ENCODE measurements at regions not wholly inside any gene's neighbourhood (a gene's known extent, or its start where the extent isn't known, plus 50 kb on each side); places are given as distances from the start of the nearest gene placed in this dataset.

- no peak for DNase-seq (ENCODE audit: low read depth in 1 of 2, low spot score in 1 of 2)
- Histone ChIP-seq H3K4me1 (ENCODE audit: low read depth) (no peaks in the 10 kb centered on the region), H3K27ac (no peak overlapping the region), H3K27me3 (no peaks in the 10 kb centered on the region), H3K36me3 (no peaks in the 10 kb centered on the region), H3K4me3 (no peak overlapping the region), H3K9me3 (ENCODE audit: low read depth) (no peaks in the 10 kb centered on the region)
- no peak for TF ChIP-seq CTCF (IDR thresholded peaks at IDR 0.05; ENCODE audit: low read depth, low read length)
Measured at GRCh38 chr15:59830098-59830497, 141.0 kb upstream of the BNIP2 start.

GRCh38 chr15:59828861-59829260, 139.7 kb upstream of the BNIP2 start:
- TF ChIP-seq CTCF (IDR thresholded peaks at IDR 0.05; ENCODE audit: low read depth, low read length), result no peak
- H3K36me3 ChIP-seq, result no peaks in the 10 kb centered on the region
- H3K27ac ChIP-seq, result no peak overlapping the region
- H3K4me1 ChIP-seq (ENCODE audit: low read depth), result no peaks in the 10 kb centered on the region
- H3K9me3 ChIP-seq (ENCODE audit: low read depth), result no peaks in the 10 kb centered on the region
- no peak overlapping the region for H3K4me3 ChIP-seq
- DNase-seq (ENCODE audit: low read depth in 1 of 2, low spot score in 1 of 2), result no peak
- no peaks in the 10 kb centered on the region for H3K27me3 ChIP-seq

- DNase-seq (ENCODE audit: low read depth in 1 of 2, low spot score in 1 of 2), result no peak
- Histone ChIP-seq H3K27me3 (no peaks in the 10 kb centered on the region), H3K27ac (no peak overlapping the region), H3K36me3 (no peaks in the 10 kb centered on the region), H3K4me3 (no peak overlapping the region), H3K9me3 (ENCODE audit: low read depth) (no peaks in the 10 kb centered on the region), H3K4me1 (ENCODE audit: low read depth) (no peaks in the 10 kb centered on the region)
- no peak for TF ChIP-seq CTCF (IDR thresholded peaks at IDR 0.05; ENCODE audit: low read depth, low read length)
Measured at GRCh38 chr15:59828263-59828662, 139.1 kb upstream of the BNIP2 start.

GRCh38 chr15:59825901-59826300, 136.8 kb upstream of the BNIP2 start:
- Histone ChIP-seq H3K27ac (no peak overlapping the region), H3K9me3 (ENCODE audit: low read depth) (no peaks in the 10 kb centered on the region), H3K27me3 (no peaks in the 10 kb centered on the region), H3K4me3 (no peak overlapping the region), H3K4me1 (ENCODE audit: low read depth) (no peaks in the 10 kb centered on the region), H3K36me3 (no peaks in the 10 kb centered on the region)
- DNase-seq (ENCODE audit: low read depth in 1 of 2, low spot score in 1 of 2), result no peak
- no peak for TF ChIP-seq CTCF (IDR thresholded peaks at IDR 0.05; ENCODE audit: low read depth, low read length)

- no peaks in the 10 kb centered on the region for H3K36me3 ChIP-seq
- peaks cover 19% of the 10 kb centered on the region for H3K27me3 ChIP-seq
- no peak overlapping the region for H3K27ac ChIP-seq
- no peaks in the 10 kb centered on the region for H3K9me3 ChIP-seq (ENCODE audit: low read depth)
- H3K4me3 ChIP-seq, result no peak overlapping the region
- no peaks in the 10 kb centered on the region for H3K4me1 ChIP-seq (ENCODE audit: low read depth)
- no peak for DNase-seq (ENCODE audit: low read depth in 1 of 2, low spot score in 1 of 2)
- no peak for TF ChIP-seq CTCF (IDR thresholded peaks at IDR 0.05; ENCODE audit: low read depth, low read length)
Measured at GRCh38 chr15:59821286-59821685, 132.2 kb upstream of the BNIP2 start.

GRCh38 chr15:59819092-59819491, 130.0 kb upstream of the BNIP2 start:
- Histone ChIP-seq H3K4me1 (ENCODE audit: low read depth) (no peaks in the 10 kb centered on the region), H3K9me3 (ENCODE audit: low read depth) (no peaks in the 10 kb centered on the region), H3K4me3 (no peak overlapping the region), H3K27ac (no peak overlapping the region), H3K36me3 (no peaks in the 10 kb centered on the region), H3K27me3 (peaks cover 19% of the 10 kb centered on the region)
- DNase-seq (ENCODE audit: low read depth in 1 of 2, low spot score in 1 of 2), result no peak
- no peak for TF ChIP-seq CTCF (IDR thresholded peaks at IDR 0.05; ENCODE audit: low read depth, low read length)

All from cardiac muscle cell (in vitro differentiated cells and primary cell).